H1 (cell line): ENCODE measurements at regions not wholly inside any gene's neighbourhood (a gene's known extent, or its start where the extent isn't known, plus 50 kb on each side); places are given as distances from the start of the nearest gene placed in this dataset.

Experiments used
- CTCF ChIA-PET: fragments of 300-600 bp; sonication (Branson Sonifier 250); formaldehyde crosslinking; loops from one replicate; lab custom pipeline; 2021; ENCODE audit not compliant: partially characterized antibody; lab: Charles Lee
- POLR2A ChIA-PET: fragments of 300-600 bp; sonication (Branson Sonifier 250); formaldehyde crosslinking; loops from one replicate; lab custom pipeline; 2021; ENCODE audit warnings: inconsistent platforms; ENCODE audit not compliant: partially characterized antibody; lab: Charles Lee
- DNase-seq, 2 experiments: peaks; one replicate each; pipeline versions ENCODE4 v3.0.0 to v3.0.0-alpha.2; 2010 to 2022; ENCODE audit warnings: low spot score in 2 of 2, low read depth in 1 of 2, mixed read lengths in 1 of 2
- FAIRE-seq: peaks from 2 replicates; lab custom pipeline; 2011; peaks lifted over from hg19 to GRCh38; lab: Jason Lieb, UNC
- H2AFZ ChIP-seq: 2 replicates; pipeline ENCODE4 v1.8.1; 2012; ENCODE audit warnings: low read length, inconsistent platforms
- H2AK5ac ChIP-seq: 2 replicates; pipeline ENCODE4 v1.6.1; 2013; ENCODE audit warnings: low read depth, low read length
- H2BK120ac ChIP-seq: replicated peaks from 2 replicates; pipeline ENCODE3; 2013; ENCODE audit warnings: low read depth, low read length, inconsistent platforms
- H2BK12ac ChIP-seq: 2 replicates; pipeline ENCODE4 v1.6.1; 2013; ENCODE audit warnings: low read depth, low read length
- H2BK15ac ChIP-seq: 2 replicates; pipeline ENCODE4 v1.6.1; 2013; ENCODE audit warnings: low read length
- H2BK20ac ChIP-seq: 2 replicates; pipeline ENCODE4 v1.6.1; 2013; ENCODE audit warnings: low read length
- H2BK5ac ChIP-seq: 2 replicates; pipeline ENCODE4 v1.6.1; 2013; ENCODE audit warnings: low read depth, low read length
- H3K14ac ChIP-seq: 2 replicates; pipeline ENCODE4 v1.6.1; 2013; ENCODE audit warnings: inconsistent platforms; ENCODE audit not compliant: insufficient read length
- H3K18ac ChIP-seq: 2 replicates; pipeline ENCODE4 v1.6.1; 2013; ENCODE audit warnings: low read length; ENCODE audit errors: extremely low read depth
- H3K23ac ChIP-seq: 2 replicates; pipeline ENCODE4 v1.6.1; 2013; ENCODE audit warnings: inconsistent platforms; ENCODE audit not compliant: insufficient read length
- H3K23me2 ChIP-seq: 2 replicates; pipeline ENCODE4 v1.6.1; 2013; ENCODE audit warnings: low read depth, low read length
- H3K27ac ChIP-seq: 2 replicates; pipeline ENCODE4 v1.6.1; 2011; ENCODE audit warnings: low read depth, low read length, inconsistent platforms
- H3K27me3 ChIP-seq, 4 experiments: replicated peaks in 1 of 4; 1 replicate in 1 of 4; 2 replicates in 3 of 4; pipeline versions ENCODE4 v1.6.1 to v1.8.1; 2011 to 2013; ENCODE audit warnings: low read length in 3 of 4, mild to moderate bottlenecking in 3 of 4, inconsistent platforms in 2 of 4, mixed read lengths in 2 of 4, moderate library complexity in 1 of 4; ENCODE audit not compliant: control insufficient read depth in 3 of 4, insufficient read depth in 3 of 4; ENCODE audit errors: extremely low read depth in 1 of 4
- H3K36me3 ChIP-seq, 4 experiments: 2 replicates each; pipeline versions ENCODE4 v1.6.1 to v1.8.1; 2011 to 2013; ENCODE audit warnings: mild to moderate bottlenecking in 4 of 4, low read length in 3 of 4, moderate library complexity in 2 of 4, control low read depth in 1 of 4, inconsistent platforms in 1 of 4; ENCODE audit not compliant: insufficient read depth in 4 of 4, control insufficient read depth in 2 of 4
- H3K4ac ChIP-seq: replicated peaks from 2 replicates; pipeline ENCODE3; 2013; ENCODE audit warnings: low read length, low read depth, mixed read lengths, inconsistent platforms; ENCODE audit not compliant: insufficient read length
- H3K4me1 ChIP-seq, 4 experiments: replicated peaks in 1 of 4; 1 replicate in 1 of 4; 2 replicates in 3 of 4; pipeline versions ENCODE4 v1.6.1 to v1.8.1; 2011 to 2013; ENCODE audit warnings: low read length in 3 of 4, inconsistent platforms in 2 of 4, mixed read lengths in 1 of 4; ENCODE audit not compliant: insufficient read depth in 4 of 4, control insufficient read depth in 3 of 4
- H3K4me2 ChIP-seq, 2 experiments: 2 replicates each; pipeline versions ENCODE4 v1.6.1 to v1.8.1; 2011 to 2013; ENCODE audit warnings: low read depth in 2 of 2, low read length in 2 of 2, control low read depth in 1 of 2, inconsistent platforms in 1 of 2, mild to moderate bottlenecking in 1 of 2; ENCODE audit not compliant: insufficient read depth in 1 of 2
- H3K4me3 ChIP-seq, 4 experiments: fragments of 200-600, 300-600 bp in 1 of 4; sonication (generic), shearing (Covaris generic), sonication (Bioruptor Twin) in 1 of 4; 2 replicates each; pipeline versions ENCODE4 v1.5.1 to v1.8.1; 2011 to 2016; ENCODE audit warnings: low read length in 4 of 4, low read depth in 3 of 4, control low read depth in 2 of 4, inconsistent platforms in 2 of 4, mild to moderate bottlenecking in 2 of 4, mixed read lengths in 1 of 4, moderate library complexity in 1 of 4; ENCODE audit not compliant: insufficient read depth in 2 of 4; ENCODE audit errors: extremely low read depth in 1 of 4
- H3K56ac ChIP-seq: replicated peaks from 2 replicates; pipeline ENCODE3; 2013; ENCODE audit warnings: low read depth, mild to moderate bottlenecking, mixed read lengths, low read length, inconsistent platforms; ENCODE audit not compliant: insufficient read length
- H3K79me1 ChIP-seq: 2 replicates; pipeline ENCODE4 v1.6.1; 2013; ENCODE audit warnings: low read depth, low read length, control low read depth
- H3K79me2 ChIP-seq, 2 experiments: 2 replicates each; pipeline versions ENCODE4 v1.6.1 to v1.8.1; 2012 to 2013; ENCODE audit warnings: low read length in 2 of 2, mild to moderate bottlenecking in 2 of 2, inconsistent platforms in 1 of 2; ENCODE audit not compliant: insufficient read depth in 2 of 2, control insufficient read depth in 1 of 2
- H3K9ac ChIP-seq, 4 experiments: replicated peaks in 1 of 4; 1 replicate in 1 of 4; 2 replicates in 3 of 4; pipeline versions ENCODE4 v1.6.1 to v1.8.1; 2011 to 2013; ENCODE audit warnings: low read depth in 3 of 4, low read length in 3 of 4, control low read depth in 2 of 4, mild to moderate bottlenecking in 2 of 4, moderate library complexity in 2 of 4, inconsistent platforms in 1 of 4; ENCODE audit errors: extremely low read depth in 1 of 4
- H3K9me3 ChIP-seq, 2 experiments: 2 replicates each; pipeline versions ENCODE4 v1.6.1 to v1.8.1; 2012 to 2013; ENCODE audit warnings: mild to moderate bottlenecking in 2 of 2, moderate library complexity in 2 of 2, control low read depth in 1 of 2, inconsistent platforms in 1 of 2, low read depth in 1 of 2, low read length in 1 of 2, mixed read lengths in 1 of 2; ENCODE audit not compliant: insufficient read depth in 2 of 2
- H4K20me1 ChIP-seq, 2 experiments: replicated peaks in 1 of 2; 2 replicates each; pipeline versions ENCODE3 to v1.8.1; 2011 to 2013; ENCODE audit warnings: inconsistent platforms in 2 of 2, low read length in 2 of 2, mild to moderate bottlenecking in 1 of 2; ENCODE audit not compliant: insufficient read depth in 2 of 2, control insufficient read depth in 1 of 2
- H4K5ac ChIP-seq: 2 replicates; pipeline ENCODE4 v1.6.1; 2013; ENCODE audit warnings: low read length, low read depth, mixed read lengths, inconsistent platforms; ENCODE audit not compliant: insufficient read length
- H4K8ac ChIP-seq: 2 replicates; pipeline ENCODE4 v1.8.0; 2013; ENCODE audit warnings: mild to moderate bottlenecking, moderate library complexity, low read length, inconsistent platforms; ENCODE audit not compliant: insufficient read depth; ENCODE audit errors: extremely low read depth
- H4K91ac ChIP-seq: replicated peaks from 2 replicates; pipeline ENCODE3; 2013; ENCODE audit warnings: low read length, mixed read lengths, inconsistent platforms; ENCODE audit not compliant: insufficient read length
- SP4 ChIP-seq: IDR thresholded peaks from 2 replicates; pipeline ENCODE4 v1.6.1; 2012; ENCODE audit warnings: low read length, inconsistent platforms
- WGBS, 2 experiments: shearing (Covaris generic) in 1 of 2; methylation state at CpG; one replicate each; pipeline versions ENCODE4 v1.1.6 to v1.1.7; 2013 to 2015; ENCODE audit warnings: low lambda C conversion rate in 2 of 2, mixed read lengths in 2 of 2, inconsistent platforms in 1 of 2, low coverage in 1 of 2, missing lambda C conversion rate in 1 of 2; ENCODE audit not compliant: insufficient replicate concordance in 2 of 2, insufficient coverage in 1 of 2, insufficient read length in 1 of 2; ENCODE audit errors: extremely low coverage in 1 of 2, missing lambda C conversion rate in 1 of 2; 5-methylcytosine and 5-hydroxymethylcytosine counted together

DNA sequence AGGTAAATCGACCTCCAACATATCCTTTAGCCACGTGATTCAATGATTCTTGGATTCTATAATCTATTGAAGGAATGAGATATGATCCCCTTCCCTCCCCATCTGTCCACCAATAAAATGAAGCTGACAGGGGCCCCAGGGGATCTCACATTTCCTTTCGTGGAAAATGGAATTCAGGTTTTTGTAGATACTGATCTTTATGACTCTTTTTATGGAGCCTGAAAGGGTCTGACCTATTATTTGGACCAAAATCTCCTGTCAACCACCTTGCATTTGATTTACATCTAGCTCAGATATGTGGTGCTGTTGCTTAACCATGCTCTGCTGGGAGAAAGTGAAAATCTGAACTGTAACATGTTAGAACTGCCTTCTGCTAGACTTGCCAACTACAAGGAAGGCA lies 234.0 kb upstream of the CXCL12 start:
- H3K56ac ChIP-seq, result no peak overlapping the region
- H2BK12ac ChIP-seq, result no peak overlapping the region
- H2AFZ ChIP-seq, result peak overlapping the region; percentile 62; the same call in 1 of the 2 replicates
- no peak overlapping the region for H3K9ac ChIP-seq
- H3K79me2 ChIP-seq, result no peaks in the 10 kb centered on the region
- no peaks in the 10 kb centered on the region for H3K23me2 ChIP-seq
- ChIA-PET POLR2A (no interaction called here), CTCF (interaction anchor here (0.8 to 1.1 kb wide), 2 partner anchors 21 to 240 kb away, joined by 3 to 4 read pairs; no protein-coding TSS in a partner anchor)
- H2BK5ac ChIP-seq, result no peak overlapping the region
- H3K36me3 ChIP-seq, result no peaks in the 10 kb centered on the region
- no peak for TF ChIP-seq SP4
- no peaks in the 10 kb centered on the region for H3K4me1 ChIP-seq
- no peaks in the 10 kb centered on the region for H4K20me1 ChIP-seq
- H2BK15ac ChIP-seq, result no peak overlapping the region
- no peak overlapping the region for H4K5ac ChIP-seq
- DNase-seq, result no peak
- no peak overlapping the region for H4K91ac ChIP-seq
- no peaks in the 10 kb centered on the region for H3K9me3 ChIP-seq
- no peak overlapping the region for H4K8ac ChIP-seq
- no peak overlapping the region for H2BK20ac ChIP-seq
- no peak overlapping the region for H3K4ac ChIP-seq
- 86% methylated on average over 3 of the region's 3 CpGs; no CpG with 5 or more reads in 1 of the 2 experiments for WGBS, 2 experiments
- FAIRE-seq, result no peak
- H3K4me2 ChIP-seq, result no peak overlapping the region
- H3K14ac ChIP-seq, result no peak overlapping the region
- no peak overlapping the region for H3K4me3 ChIP-seq
- no peaks in the 10 kb centered on the region for H3K27me3 ChIP-seq
- no peak overlapping the region for H2BK120ac ChIP-seq
- no peak overlapping the region for H3K18ac ChIP-seq
- no peak overlapping the region for H2AK5ac ChIP-seq
- no peak overlapping the region for H3K23ac ChIP-seq
- H3K27ac ChIP-seq, result no peak overlapping the region
- no peaks in the 10 kb centered on the region for H3K79me1 ChIP-seq
